H9 (cell line): ENCODE measurements at regions not wholly inside any gene's neighbourhood (a gene's known extent, or its start where the extent isn't known, plus 50 kb on each side); places are given as distances from the start of the nearest gene placed in this dataset.

Source experiments
- DNase-seq: peaks from one replicate; pipeline ENCODE4 v3.0.0-alpha.2; 2017
- H2AFZ ChIP-seq: one replicate; pipeline ENCODE4 v1.6.1; 2013; ENCODE audit warnings: mild to moderate bottlenecking, low read length, control low read depth, moderate library complexity
- H2AK5ac ChIP-seq: 2 replicates; pipeline ENCODE4 v1.6.1; 2013; ENCODE audit warnings: low read length, control low read depth, mixed read lengths; ENCODE audit not compliant: insufficient read length
- H2BK120ac ChIP-seq: one replicate; pipeline ENCODE4 v1.6.1; 2013; ENCODE audit warnings: low read depth, mild to moderate bottlenecking, low read length, control low read depth, inconsistent platforms; ENCODE audit not compliant: poor library complexity, severe bottlenecking
- H2BK12ac ChIP-seq: 2 replicates; pipeline ENCODE4 v1.6.1; 2013; ENCODE audit warnings: low read length, control low read depth, mixed read lengths, low read depth; ENCODE audit not compliant: insufficient read length
- H2BK15ac ChIP-seq: 2 replicates; pipeline ENCODE4 v1.6.1; 2013; ENCODE audit warnings: low read depth, low read length, control low read depth
- H2BK20ac ChIP-seq: one replicate; pipeline ENCODE4 v1.6.1; 2013; ENCODE audit warnings: low read depth, mild to moderate bottlenecking, low read length, control low read depth, inconsistent platforms; ENCODE audit not compliant: poor library complexity, severe bottlenecking
- H2BK5ac ChIP-seq: 2 replicates; pipeline ENCODE4 v1.6.1; 2013; ENCODE audit warnings: low read length, control low read depth, mixed read lengths; ENCODE audit not compliant: insufficient read length
- H3K14ac ChIP-seq: 2 replicates; pipeline ENCODE4 v1.6.1; 2013; ENCODE audit warnings: low read length, control low read depth; ENCODE audit not compliant: insufficient read depth
- H3K18ac ChIP-seq: 2 replicates; pipeline ENCODE4 v1.6.1; 2013; ENCODE audit warnings: low read depth, mild to moderate bottlenecking, mixed read lengths, low read length, control low read depth; ENCODE audit not compliant: insufficient read length
- H3K23ac ChIP-seq: 2 replicates; pipeline ENCODE4 v1.6.1; 2013; ENCODE audit warnings: low read length, control low read depth, mixed read lengths, low read depth; ENCODE audit not compliant: insufficient read length
- H3K23me2 ChIP-seq: 2 replicates; pipeline ENCODE4 v1.6.1; 2013; ENCODE audit warnings: low read depth, mild to moderate bottlenecking, mixed read lengths, low read length, control low read depth; ENCODE audit not compliant: insufficient read length, poor library complexity, severe bottlenecking
- H3K27ac ChIP-seq: 2 replicates; pipeline ENCODE4 v1.5.1; 2013; ENCODE audit warnings: low read length, control low read depth, mixed read lengths, low read depth; ENCODE audit not compliant: insufficient read length
- H3K27me3 ChIP-seq: 2 replicates; pipeline ENCODE4 v1.6.1; 2013; ENCODE audit warnings: low read length, control low read depth, inconsistent platforms; ENCODE audit not compliant: insufficient read depth
- H3K4ac ChIP-seq: 2 replicates; pipeline ENCODE4 v1.6.1; 2013; ENCODE audit warnings: low read depth, mild to moderate bottlenecking, control low read depth, inconsistent platforms, low read length, moderate library complexity
- H3K4me1 ChIP-seq: 2 replicates; pipeline ENCODE4 v1.6.1; 2013; ENCODE audit warnings: low read length, control low read depth, inconsistent platforms; ENCODE audit not compliant: insufficient read depth
- H3K4me2 ChIP-seq: 2 replicates; pipeline ENCODE4 v1.6.1; 2013; ENCODE audit warnings: low read length, control low read depth, mixed read lengths; ENCODE audit not compliant: insufficient read length, insufficient read depth
- H3K56ac ChIP-seq: 2 replicates; pipeline ENCODE4 v1.6.1; 2013; ENCODE audit warnings: low read depth, mild to moderate bottlenecking, mixed read lengths, low read length, control low read depth; ENCODE audit not compliant: insufficient read length
- H3K79me1 ChIP-seq: 2 replicates; pipeline ENCODE4 v1.6.1; 2013; ENCODE audit warnings: low read depth, mild to moderate bottlenecking, moderate library complexity, low read length, control low read depth, inconsistent platforms; ENCODE audit not compliant: insufficient read depth, poor library complexity, severe bottlenecking
- H3K79me2 ChIP-seq: 2 replicates; pipeline ENCODE4 v1.6.1; 2013; ENCODE audit warnings: low read length, control low read depth, inconsistent platforms; ENCODE audit not compliant: insufficient read depth
- H3K9ac ChIP-seq: 2 replicates; pipeline ENCODE4 v1.6.1; 2013; ENCODE audit warnings: low read length, control low read depth, mixed read lengths; ENCODE audit not compliant: insufficient read length; ENCODE audit errors: extremely low read depth
- H3K9me3 ChIP-seq: one replicate; pipeline ENCODE4 v1.6.1; 2013; ENCODE audit warnings: low read depth, low read length, inconsistent platforms; ENCODE audit not compliant: control insufficient read depth
- H3T11ph ChIP-seq: one replicate; pipeline ENCODE4 v1.6.1; 2013; ENCODE audit warnings: mild to moderate bottlenecking, low read length, control low read depth, inconsistent platforms
- H4K20me1 ChIP-seq: one replicate; pipeline ENCODE4 v1.6.1; 2013; ENCODE audit not compliant: control insufficient read depth, insufficient read length, insufficient read depth
- H4K5ac ChIP-seq: 2 replicates; pipeline ENCODE4 v1.6.1; 2013; ENCODE audit warnings: low read depth, mild to moderate bottlenecking, mixed read lengths, low read length, control low read depth; ENCODE audit not compliant: insufficient read length
- H4K8ac ChIP-seq: replicated peaks from 2 replicates; pipeline ENCODE4 v1.6.1; 2013; ENCODE audit warnings: low read length, control low read depth, mixed read lengths, low read depth; ENCODE audit not compliant: insufficient read length
- H4K91ac ChIP-seq: 2 replicates; pipeline ENCODE4 v1.6.1; 2013; ENCODE audit warnings: low read depth, mild to moderate bottlenecking, moderate library complexity, mixed read lengths, low read length, control low read depth; ENCODE audit not compliant: insufficient read length
- H3K27ac Mint-ChIP-seq, 3 experiments: 2 replicates in 2 of 3; 3 replicates in 1 of 3; pipeline ENCODE4 v1.8.0; 2020 to 2021; ENCODE audit warnings: mixed read lengths in 3 of 3, mild to moderate bottlenecking in 1 of 3, moderate library complexity in 1 of 3
- H3K27me3 Mint-ChIP-seq: 2 replicates; pipeline ENCODE4 v1.8.0; 2021; ENCODE audit warnings: low read depth, mild to moderate bottlenecking, moderate library complexity, mixed read lengths
- H3K36me3 Mint-ChIP-seq, 3 experiments: 2 replicates in 2 of 3; 3 replicates in 1 of 3; pipeline ENCODE4 v1.8.0; 2020 to 2021; ENCODE audit warnings: low read depth in 3 of 3, mixed read lengths in 3 of 3; ENCODE audit not compliant: insufficient read depth in 1 of 3
- H3K4me1 Mint-ChIP-seq, 2 experiments: 2 replicates each; pipeline ENCODE4 v1.8.0; 2020; ENCODE audit warnings: mixed read lengths in 2 of 2
- H3K4me3 Mint-ChIP-seq, 2 experiments: 2 replicates in 1 of 2; 3 replicates in 1 of 2; pipeline ENCODE4 v1.8.0; 2020 to 2021; ENCODE audit warnings: mild to moderate bottlenecking in 2 of 2, mixed read lengths in 2 of 2, moderate library complexity in 1 of 2
- H3K9me3 Mint-ChIP-seq, 2 experiments: 2 replicates in 1 of 2; 3 replicates in 1 of 2; pipeline ENCODE4 v1.8.0; 2020; ENCODE audit warnings: mild to moderate bottlenecking in 2 of 2, mixed read lengths in 2 of 2, moderate library complexity in 1 of 2
- WGBS: extraction: QIAGEN DNeasy Blood & Tissue Kit; methylation state at CpG from one replicate; pipeline ENCODE4 v1.1.7; 2013; ENCODE audit warnings: missing lambda C conversion rate, low lambda C conversion rate, mixed read lengths; ENCODE audit not compliant: insufficient read length; ENCODE audit errors: extremely low coverage; 5-methylcytosine and 5-hydroxymethylcytosine counted together
- TF ChIP-seq, protein P1 (sequence below): fragments of 200-600 bp; sonication (generic); conservative IDR thresholded peaks from 3 replicates; pipeline ENCODE4 v1.8.0; 2021; ENCODE audit warnings: antibody characterized with exemption, mild to moderate bottlenecking

DNA sequence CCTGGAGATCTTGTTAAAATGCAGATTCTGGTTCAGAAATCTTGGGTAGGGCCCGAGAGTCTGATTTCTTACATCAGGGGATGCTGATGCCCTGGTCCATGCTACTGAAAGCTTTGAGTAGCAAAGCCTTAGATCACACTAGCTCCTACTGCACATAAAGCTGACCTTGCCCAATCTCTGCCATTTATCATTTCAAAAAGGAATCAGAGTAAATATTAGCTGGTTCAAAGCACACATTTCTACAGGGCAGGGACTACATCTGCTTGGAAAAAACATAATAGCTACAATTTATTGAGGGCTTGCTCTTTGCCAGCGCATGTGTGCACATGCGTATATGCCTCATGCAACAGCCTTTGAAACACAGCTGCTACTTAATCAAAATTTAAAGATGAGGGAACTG lies 440.4 kb upstream of the ARID1B start:
- H3K4me1 Mint-ChIP-seq, result 0 out of 4 replicates have a peak, but pooled peaks cover 2 to 3% of the 10 kb centered on the region in 2 experiments
- Histone ChIP-seq H3K18ac (no peak overlapping the region), H4K5ac (no peak overlapping the region), H3K23me2 (no peaks in the 10 kb centered on the region), H3K14ac (no peak overlapping the region), H3K9me3 (no peaks in the 10 kb centered on the region), H3K27ac (no peak overlapping the region), H3K79me1 (no peaks in the 10 kb centered on the region), H3K9ac (no peak overlapping the region), H2BK20ac (no peak overlapping the region), H2AK5ac (no peak overlapping the region), H3T11ph (no peak overlapping the region), H3K4ac (no peak overlapping the region), H2BK12ac (no peak overlapping the region), H2BK5ac (no peak overlapping the region), H3K23ac (no peak overlapping the region), H3K4me2 (no peak overlapping the region), H3K27me3 (no peaks in the 10 kb centered on the region), H2BK120ac (no peak overlapping the region), H4K91ac (no peak overlapping the region), H4K8ac (no peak overlapping the region), H2AFZ (no peak overlapping the region), H2BK15ac (no peak overlapping the region), H3K4me1 (no peaks in the 10 kb centered on the region), H3K79me2 (no peaks in the 10 kb centered on the region), H4K20me1 (no peaks in the 10 kb centered on the region), H3K56ac (no peak overlapping the region)
- H3K4me3 Mint-ChIP-seq, result no peak overlapping the region
- TF ChIP-seq, protein P1, sequence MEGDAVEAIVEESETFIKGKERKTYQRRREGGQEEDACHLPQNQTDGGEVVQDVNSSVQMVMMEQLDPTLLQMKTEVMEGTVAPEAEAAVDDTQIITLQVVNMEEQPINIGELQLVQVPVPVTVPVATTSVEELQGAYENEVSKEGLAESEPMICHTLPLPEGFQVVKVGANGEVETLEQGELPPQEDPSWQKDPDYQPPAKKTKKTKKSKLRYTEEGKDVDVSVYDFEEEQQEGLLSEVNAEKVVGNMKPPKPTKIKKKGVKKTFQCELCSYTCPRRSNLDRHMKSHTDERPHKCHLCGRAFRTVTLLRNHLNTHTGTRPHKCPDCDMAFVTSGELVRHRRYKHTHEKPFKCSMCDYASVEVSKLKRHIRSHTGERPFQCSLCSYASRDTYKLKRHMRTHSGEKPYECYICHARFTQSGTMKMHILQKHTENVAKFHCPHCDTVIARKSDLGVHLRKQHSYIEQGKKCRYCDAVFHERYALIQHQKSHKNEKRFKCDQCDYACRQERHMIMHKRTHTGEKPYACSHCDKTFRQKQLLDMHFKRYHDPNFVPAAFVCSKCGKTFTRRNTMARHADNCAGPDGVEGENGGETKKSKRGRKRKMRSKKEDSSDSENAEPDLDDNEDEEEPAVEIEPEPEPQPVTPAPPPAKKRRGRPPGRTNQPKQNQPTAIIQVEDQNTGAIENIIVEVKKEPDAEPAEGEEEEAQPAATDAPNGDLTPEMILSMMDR, result no peak
- no peaks in the 10 kb centered on the region for H3K27me3 Mint-ChIP-seq
- peaks cover 11 to 19% (median 17%) of the 10 kb centered on the region in 3 experiments for H3K36me3 Mint-ChIP-seq
- WGBS, result no CpG with 5 or more reads among the region's 3 CpGs
- no peak for DNase-seq
- H3K9me3 Mint-ChIP-seq, result peaks cover 20 to 21% of the 10 kb centered on the region in 2 experiments
- no peak overlapping the region for H3K27ac Mint-ChIP-seq
